Endothelial cell of umbilical vein (primary cell): ENCODE measurements at regions not wholly inside any gene's neighbourhood (a gene's known extent, or its start where the extent isn't known, plus 50 kb on each side); places are given as distances from the start of the nearest gene placed in this dataset.

Source experiments
- CTCF ChIP-seq, 2 donors: IDR thresholded peaks; 1 replicate in 1 of 2; 2 replicates in 1 of 2; pipeline ENCODE4 v1.5.1; 2011; ENCODE audit warnings: low read length in 2 of 2, mild to moderate bottlenecking in 2 of 2, moderate library complexity in 2 of 2, control low read depth in 1 of 2, inconsistent platforms in 1 of 2, low read depth in 1 of 2; ENCODE audit not compliant: insufficient read depth in 1 of 2; ENCODE audit errors: extremely low read depth in 1 of 2
- EZH2 ChIP-seq: IDR thresholded peaks from 2 replicates; pipeline ENCODE4 v1.6.1; 2012; ENCODE audit warnings: borderline replicate concordance, low read depth, mild to moderate bottlenecking, moderate library complexity, low read length, inconsistent platforms; ENCODE audit not compliant: severe bottlenecking
- POLR2A ChIP-seq: IDR thresholded peaks from 2 replicates; pipeline ENCODE4 v1.6.1; 2012; ENCODE audit warnings: low read depth, mild to moderate bottlenecking, control low read depth, low read length
- POLR2AphosphoS5 ChIP-seq: IDR thresholded peaks from 2 replicates; pipeline ENCODE4 v1.6.1; 2012; ENCODE audit warnings: low read depth, mild to moderate bottlenecking, control low read depth, low read length, moderate library complexity; ENCODE audit not compliant: insufficient read depth

GRCh38 chr4:180058691-180059215 is 2184.4 kb upstream of the TENM3 start:
- no peak for TF ChIP-seq POLR2A
- no peak for TF ChIP-seq EZH2
- TF ChIP-seq CTCF (IDR thresholded peaks at IDR 0.05; ENCODE audit: extremely low read depth in 1 of 2, insufficient read depth in 1 of 2, low read depth in 1 of 2, low read length in 2 of 2) = no peak
- TF ChIP-seq POLR2AphosphoS5 = no peak
